GM23248 (cell line): ENCODE measurements at regions not wholly inside any gene's neighbourhood (a gene's known extent, or its start where the extent isn't known, plus 50 kb on each side); places are given as distances from the start of the nearest gene placed in this dataset.

Experiments used
- EZH2 ChIP-seq: fragments of 200-600 bp; sonication (generic); IDR thresholded peaks from 2 replicates; pipeline ENCODE4 v1.6.1; 2018; ENCODE audit warnings: antibody characterized with exemption, mild to moderate bottlenecking; ENCODE audit not compliant: insufficient read depth, poor library complexity, severe bottlenecking
- EZH2phosphoT487 ChIP-seq: fragments of 200-600 bp; sonication (generic); IDR thresholded peaks from 2 replicates; pipeline ENCODE4 v1.6.1; 2018; ENCODE audit warnings: antibody characterized with exemption, moderate library complexity, mild to moderate bottlenecking, low read depth; ENCODE audit not compliant: insufficient read depth

DNA sequence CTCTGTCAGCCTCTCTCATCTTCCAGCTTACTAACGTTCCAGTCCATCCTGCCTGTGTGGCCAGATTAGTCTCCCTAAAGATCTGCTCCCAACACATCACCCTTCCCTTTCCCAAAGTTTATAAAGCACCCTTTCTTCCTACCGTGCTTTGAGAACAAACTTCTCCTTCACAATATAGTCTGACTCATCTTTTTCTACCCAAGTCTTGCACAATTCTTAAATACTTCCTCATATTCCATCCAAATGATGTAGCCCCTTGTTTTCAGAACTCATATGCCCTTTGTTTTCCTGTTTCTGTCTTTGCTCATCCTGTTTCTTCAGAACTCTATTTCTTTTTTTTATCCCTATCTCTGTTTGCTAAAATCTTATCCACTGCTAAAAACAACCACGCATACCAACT is 326.8 kb downstream of the MFSD1 start:
- TF ChIP-seq EZH2phosphoT487 (no peak), EZH2 (no peak)
